ENCODE measurements at regions not wholly inside any gene's neighbourhood (a gene's known extent, or its start where the extent isn't known, plus 50 kb on each side); places are given as distances from the start of the nearest gene placed in this dataset.

DNA sequence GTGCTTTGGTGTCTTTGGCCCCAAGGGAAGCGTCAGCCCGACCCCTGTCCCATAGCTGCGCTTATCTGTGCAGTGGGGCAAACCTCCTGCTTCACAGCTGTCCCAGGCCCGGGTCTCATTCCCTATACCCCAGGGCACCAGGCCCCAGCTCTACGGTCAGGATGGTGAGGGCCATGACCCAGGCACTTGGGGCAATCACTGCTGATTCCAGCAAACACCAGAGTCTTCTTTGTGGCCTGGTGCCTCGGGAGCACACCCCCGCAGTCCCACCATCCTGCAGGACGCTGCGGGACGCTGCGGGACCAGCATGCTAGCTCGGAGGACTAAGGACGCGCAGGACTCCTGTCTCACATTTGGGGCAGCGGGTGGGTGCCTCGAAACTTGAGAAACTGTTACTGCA lies 116.9 kb upstream of the HDAC4 start:
- Histone ChIP-seq H3K36me3 (replicated peaks in 1 of 2; ENCODE audit: insufficient read depth in 1 of 2, low read depth in 2 of 2) (no peaks in the 10 kb centered on the region), H3K27ac (no peak overlapping the region), H3K4me1 (no peaks in the 10 kb centered on the region), H3K27me3 (no peaks in the 10 kb centered on the region), H3K9me3 (no peaks in the 10 kb centered on the region), H3K4me3 (no peak overlapping the region)
- no peak for DNase-seq
- no peak for TF ChIP-seq POLR2A (IDR thresholded peaks at IDR 0.05)
- TF ChIP-seq, protein P1, sequence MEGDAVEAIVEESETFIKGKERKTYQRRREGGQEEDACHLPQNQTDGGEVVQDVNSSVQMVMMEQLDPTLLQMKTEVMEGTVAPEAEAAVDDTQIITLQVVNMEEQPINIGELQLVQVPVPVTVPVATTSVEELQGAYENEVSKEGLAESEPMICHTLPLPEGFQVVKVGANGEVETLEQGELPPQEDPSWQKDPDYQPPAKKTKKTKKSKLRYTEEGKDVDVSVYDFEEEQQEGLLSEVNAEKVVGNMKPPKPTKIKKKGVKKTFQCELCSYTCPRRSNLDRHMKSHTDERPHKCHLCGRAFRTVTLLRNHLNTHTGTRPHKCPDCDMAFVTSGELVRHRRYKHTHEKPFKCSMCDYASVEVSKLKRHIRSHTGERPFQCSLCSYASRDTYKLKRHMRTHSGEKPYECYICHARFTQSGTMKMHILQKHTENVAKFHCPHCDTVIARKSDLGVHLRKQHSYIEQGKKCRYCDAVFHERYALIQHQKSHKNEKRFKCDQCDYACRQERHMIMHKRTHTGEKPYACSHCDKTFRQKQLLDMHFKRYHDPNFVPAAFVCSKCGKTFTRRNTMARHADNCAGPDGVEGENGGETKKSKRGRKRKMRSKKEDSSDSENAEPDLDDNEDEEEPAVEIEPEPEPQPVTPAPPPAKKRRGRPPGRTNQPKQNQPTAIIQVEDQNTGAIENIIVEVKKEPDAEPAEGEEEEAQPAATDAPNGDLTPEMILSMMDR (IDR thresholded peaks at IDR 0.05): no peak
- 78 to 85% methylated on average over 3 to 16 of the region's 16 CpGs for WGBS, 2 donors
- intact Hi-C loops (cut with DNase I): no loop called here
- no peak for ATAC-seq

DNA sequence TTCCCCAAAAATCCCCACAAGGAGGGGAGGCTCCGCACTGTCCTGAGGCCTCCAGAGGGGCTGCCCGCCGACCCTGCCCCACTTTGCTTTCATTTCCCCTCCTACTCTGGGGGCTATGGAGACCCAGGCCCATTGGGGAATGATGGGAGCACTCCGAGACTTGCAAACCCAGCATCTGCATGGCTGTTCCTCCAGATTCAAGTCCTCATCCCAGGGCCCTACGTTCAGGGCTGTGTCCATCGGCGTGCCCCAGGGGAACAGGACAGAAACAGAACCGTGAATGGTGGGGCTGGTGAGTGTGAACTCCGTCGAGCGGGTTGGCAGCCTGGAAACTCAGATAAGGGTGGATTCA lies 116.1 kb upstream of the HDAC4 start:
- TF ChIP-seq POLR2A (IDR thresholded peaks at IDR 0.05): no peak
- TF ChIP-seq, protein P1 (IDR thresholded peaks at IDR 0.05): no peak
- H3K9me3 ChIP-seq: no peaks in the 10 kb centered on the region
- H3K4me3 ChIP-seq: no peak overlapping the region
- H3K27ac ChIP-seq: no peak overlapping the region
- 79 to 85% methylated on average over 8 to 11 of the region's 11 CpGs for WGBS, 2 donors
- DNase-seq: no peak
- H3K36me3 ChIP-seq (replicated peaks in 1 of 2; ENCODE audit: insufficient read depth in 1 of 2, low read depth in 2 of 2): no peaks in the 10 kb centered on the region
- no peak for ATAC-seq
- intact Hi-C loops (cut with DNase I): no loop called here
- no peaks in the 10 kb centered on the region for H3K27me3 ChIP-seq
- H3K4me1 ChIP-seq: no peaks in the 10 kb centered on the region

DNA sequence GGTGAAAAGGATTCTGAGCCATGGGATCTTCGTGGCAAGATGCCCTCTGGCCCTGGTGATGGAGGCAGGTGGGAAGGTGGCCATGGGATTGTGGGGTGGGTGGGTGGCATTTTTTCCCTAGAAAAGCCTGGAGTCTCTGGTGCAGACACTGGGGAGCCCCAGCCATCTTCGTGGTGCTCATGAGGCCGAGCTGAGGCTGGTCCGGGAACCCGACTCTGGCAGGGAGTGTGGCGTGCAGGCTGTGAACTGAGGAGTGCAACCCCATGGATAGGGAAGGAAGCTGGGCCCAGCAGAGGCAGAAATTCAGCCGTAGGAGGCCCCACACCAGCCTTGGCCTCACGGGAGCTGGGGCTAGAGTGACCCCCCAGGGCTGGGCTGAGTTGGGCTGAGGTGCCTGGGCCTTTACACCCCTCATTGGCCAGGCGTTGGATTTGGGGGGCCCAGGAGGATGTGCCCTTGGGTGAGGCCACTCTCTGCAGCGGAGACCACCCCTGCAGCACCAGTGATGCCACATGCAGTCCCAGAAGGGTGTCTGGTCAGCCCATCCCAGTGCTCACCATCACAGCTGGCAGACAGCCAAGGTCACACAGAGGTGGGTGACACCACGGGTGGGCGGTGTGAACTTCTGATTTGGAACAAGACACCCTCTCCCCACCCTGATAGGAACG lies 115.6 kb upstream of the HDAC4 start:
- intact Hi-C loops (cut with DNase I): no loop called here
- TF ChIP-seq, protein P1 (IDR thresholded peaks at IDR 0.05): no peak
- TF ChIP-seq POLR2A (IDR thresholded peaks at IDR 0.05): no peak
- WGBS, 2 donors: 53 to 79% methylated on average over 7 to 13 of the region's 13 CpGs
- H3K4me1 ChIP-seq: no peaks in the 10 kb centered on the region
- ATAC-seq: no peak
- H3K27me3 ChIP-seq: no peaks in the 10 kb centered on the region
- no peaks in the 10 kb centered on the region for H3K9me3 ChIP-seq
- H3K36me3 ChIP-seq (replicated peaks in 1 of 2; ENCODE audit: insufficient read depth in 1 of 2, low read depth in 2 of 2): no peaks in the 10 kb centered on the region
- DNase-seq: no peak
- no peak overlapping the region for H3K4me3 ChIP-seq
- no peak overlapping the region for H3K27ac ChIP-seq

DNA sequence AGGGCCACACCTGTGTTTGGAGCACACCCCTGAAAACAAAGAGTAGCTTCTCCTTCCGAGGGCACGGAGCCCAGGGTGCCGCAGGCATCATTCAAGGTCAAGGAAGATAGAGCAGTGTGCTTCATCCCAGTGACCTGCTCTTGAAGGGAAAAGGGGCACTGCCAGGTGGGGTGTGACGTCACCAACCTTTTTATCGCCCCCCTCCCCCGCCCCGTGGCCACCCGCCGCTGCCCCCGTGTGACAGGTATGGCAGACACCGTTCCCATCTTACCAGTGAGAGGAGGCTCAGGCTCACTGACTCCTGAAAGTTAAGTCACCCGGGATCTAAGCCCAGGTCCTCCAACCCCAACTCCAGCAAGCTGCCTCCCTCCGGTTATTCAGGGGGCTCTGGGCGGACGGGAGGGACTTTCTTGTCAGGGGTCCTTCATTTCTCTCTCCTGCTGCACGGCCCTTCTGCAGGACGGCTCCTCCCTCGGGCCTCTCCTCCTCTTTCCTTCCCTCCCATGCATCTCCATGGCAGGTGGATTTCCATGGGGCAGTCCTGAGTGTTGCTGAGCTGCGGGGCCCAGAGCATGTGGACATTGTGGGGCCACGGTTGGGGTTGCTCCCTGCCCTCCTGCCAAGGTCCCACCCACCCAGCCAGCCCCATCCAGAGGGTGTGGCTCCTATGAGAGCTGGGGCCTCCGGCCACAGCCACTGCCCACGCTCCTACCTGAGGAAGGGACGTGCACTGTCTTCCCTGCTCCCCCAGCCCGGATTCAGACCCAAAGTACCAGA lies 114.1 kb upstream of the HDAC4 start:
- Histone ChIP-seq H3K27me3 (no peaks in the 10 kb centered on the region), H3K27ac (no peak overlapping the region), H3K36me3 (replicated peaks in 1 of 2; ENCODE audit: insufficient read depth in 1 of 2, low read depth in 2 of 2) (no peaks in the 10 kb centered on the region), H3K4me3 (no peak overlapping the region), H3K4me1 (no peaks in the 10 kb centered on the region), H3K9me3 (no peaks in the 10 kb centered on the region)
- TF ChIP-seq, protein P1 (IDR thresholded peaks at IDR 0.05): no peak
- no peak for TF ChIP-seq POLR2A (IDR thresholded peaks at IDR 0.05)
- ATAC-seq: no peak
- intact Hi-C loops (cut with DNase I): no loop called here
- DNase-seq: no peak
- 35 to 41% methylated on average over 14 to 23 of the region's 24 CpGs for WGBS, 2 donors

DNA sequence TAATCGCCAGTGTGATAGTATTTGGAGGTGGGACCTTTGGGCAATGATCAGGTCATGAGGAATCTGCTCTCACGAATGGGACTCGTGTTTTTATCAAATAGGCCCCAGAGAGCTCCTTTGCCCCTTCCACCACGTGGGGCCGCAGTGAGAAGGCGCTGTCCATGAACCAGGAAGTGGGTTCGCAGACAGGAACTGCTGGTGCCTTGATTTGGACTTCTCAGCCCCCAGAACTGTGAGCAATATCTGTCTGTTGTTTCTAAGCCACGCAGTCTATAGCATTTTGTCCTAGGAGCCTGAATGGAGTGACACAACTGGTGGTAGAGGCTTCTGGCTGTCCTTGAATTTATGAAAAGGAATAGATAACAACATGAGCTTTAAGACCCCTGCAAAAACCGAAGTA lies 111.2 kb upstream of the HDAC4 start:
- no peak for ATAC-seq
- Histone ChIP-seq H3K27me3 (no peaks in the 10 kb centered on the region), H3K4me1 (no peaks in the 10 kb centered on the region), H3K4me3 (no peak overlapping the region), H3K9me3 (no peaks in the 10 kb centered on the region), H3K27ac (no peak overlapping the region), H3K36me3 (replicated peaks in 1 of 2; ENCODE audit: insufficient read depth in 1 of 2, low read depth in 2 of 2) (no peaks in the 10 kb centered on the region)
- WGBS, 2 donors: 70 to 77% methylated on average over 9 of the region's 9 CpGs
- no peak for TF ChIP-seq POLR2A (IDR thresholded peaks at IDR 0.05)
- TF ChIP-seq, protein P1 (IDR thresholded peaks at IDR 0.05): no peak
- DNase-seq: no peak
- intact Hi-C loops (cut with DNase I): no loop called here
